Brain microvascular endothelial cell (primary cell): ENCODE measurements at regions not wholly inside any gene's neighbourhood (a gene's known extent, or its start where the extent isn't known, plus 50 kb on each side); places are given as distances from the start of the nearest gene placed in this dataset.

ENCODE experiments used
- DNase-seq: peaks from one replicate; pipeline ENCODE4 v3.0.0-alpha.2; 2020
- H3K27ac ChIP-seq: fragments of 250-450 bp; sonication (Bioruptor Pico); 2 replicates; pipeline ENCODE4 v1.5.1; 2020; ENCODE audit warnings: mild to moderate bottlenecking, moderate library complexity
- H3K27me3 ChIP-seq: fragments of 250-450 bp; sonication (Bioruptor Pico); replicated peaks from 2 replicates; pipeline ENCODE4 v1.5.1; 2020; ENCODE audit warnings: mild to moderate bottlenecking
- H3K36me3 ChIP-seq: fragments of 250-450 bp; sonication (Bioruptor Pico); replicated peaks from 2 replicates; pipeline ENCODE4 v1.5.1; 2020; ENCODE audit warnings: mild to moderate bottlenecking
- H3K4me3 ChIP-seq: 2 replicates; pipeline ENCODE4 v1.5.1; 2011; ENCODE audit warnings: low read depth, mild to moderate bottlenecking, control low read depth, low read length, moderate library complexity
- CTCF ChIP-seq: IDR thresholded peaks from 2 replicates; pipeline ENCODE4 v1.5.1; 2011; ENCODE audit warnings: low read depth, mild to moderate bottlenecking, moderate library complexity, low read length, control low read depth, inconsistent platforms; ENCODE audit errors: missing control alignments
- in situ Hi-C: cut with HindIII; loops from 2 replicates; pipeline ENCODE4 v1.10.0; 2017; ENCODE audit warnings: low sequenced_read_pairs, low pct_ligation_motif_present

- no peaks in the 10 kb centered on the region for H3K27me3 ChIP-seq
- no peak for DNase-seq
- no peak for TF ChIP-seq CTCF
- no peaks in the 10 kb centered on the region for H3K36me3 ChIP-seq
- no peak overlapping the region for H3K27ac ChIP-seq
- in situ Hi-C loops: no loop called here
- H3K4me3 ChIP-seq: no peak overlapping the region
These were observed 223.8 kb upstream of the SATB1 start for GRCh38 chr3:18648868-18649462.

GRCh38 chr3:18648159-18648558, 223.0 kb upstream of the SATB1 start:
- DNase-seq: no peak
- Histone ChIP-seq H3K4me3 (no peak overlapping the region), H3K27ac (no peak overlapping the region), H3K27me3 (no peaks in the 10 kb centered on the region), H3K36me3 (no peaks in the 10 kb centered on the region)
- in situ Hi-C loops: no loop called here
- no peak for TF ChIP-seq CTCF

GRCh38 chr3:18645619-18646018, 220.5 kb upstream of the SATB1 start:
- Histone ChIP-seq H3K27ac (no peak overlapping the region), H3K27me3 (no peaks in the 10 kb centered on the region), H3K36me3 (no peaks in the 10 kb centered on the region), H3K4me3 (no peak overlapping the region)
- no peak for TF ChIP-seq CTCF
- no peak for DNase-seq
- in situ Hi-C loops: no loop called here

GRCh38 chr3:18643281-18643680, 218.1 kb upstream of the SATB1 start:
- no peak for DNase-seq
- in situ Hi-C loops: no loop called here
- Histone ChIP-seq H3K27me3 (no peaks in the 10 kb centered on the region), H3K4me3 (no peak overlapping the region), H3K27ac (no peak overlapping the region), H3K36me3 (no peaks in the 10 kb centered on the region)
- no peak for TF ChIP-seq CTCF

GRCh38 chr3:18641916-18642315, 216.8 kb upstream of the SATB1 start:
- H3K27ac ChIP-seq: no peak overlapping the region
- no peak for DNase-seq
- no peak for TF ChIP-seq CTCF
- in situ Hi-C loops: no loop called here
- H3K27me3 ChIP-seq: no peaks in the 10 kb centered on the region
- no peak overlapping the region for H3K4me3 ChIP-seq
- H3K36me3 ChIP-seq: no peaks in the 10 kb centered on the region

- TF ChIP-seq CTCF: no peak
- in situ Hi-C loops: no loop called here
These were observed 210.1 kb upstream of the SATB1 start for GRCh38 chr3:18635215-18635614.

More at GRCh38 chr3:18635215-18635614, 210.1 kb upstream of the SATB1 start:
- H3K27me3 ChIP-seq: no peaks in the 10 kb centered on the region
- H3K4me3 ChIP-seq: no peak overlapping the region
- H3K36me3 ChIP-seq: no peaks in the 10 kb centered on the region
- no peak overlapping the region for H3K27ac ChIP-seq
- no peak for DNase-seq
